Spinal cord (tissue), 9 donors: ENCODE measurements at regions not wholly inside any gene's neighbourhood (a gene's known extent, or its start where the extent isn't known, plus 50 kb on each side); places are given as distances from the start of the nearest gene placed in this dataset.
A peak's percentile ranks its signal among the peaks of the same experiment; 100 is the strongest.

ENCODE experiments used
- DNase-seq, 6 donors: peaks; one replicate each; pipeline versions ENCODE4 v3.0.0 to v3.0.0-alpha.2; 2013 to 2015; ENCODE audit warnings: low spot score in 6 of 6, low read depth in 4 of 6
- H3K27ac ChIP-seq: one replicate; pipeline ENCODE4 v1.5.1; 2013; ENCODE audit warnings: low read depth, low read length, control low read depth
- H3K27me3 ChIP-seq: one replicate; pipeline ENCODE4 v1.6.1; 2013; ENCODE audit warnings: low read length; ENCODE audit not compliant: control insufficient read depth, insufficient read depth
- H3K36me3 ChIP-seq: one replicate; pipeline ENCODE4 v1.6.1; 2013; ENCODE audit warnings: low read length; ENCODE audit not compliant: control insufficient read depth, insufficient read depth
- H3K4me1 ChIP-seq: one replicate; pipeline ENCODE4 v1.6.1; 2013; ENCODE audit warnings: low read length; ENCODE audit not compliant: control insufficient read depth, insufficient read depth
- H3K4me3 ChIP-seq: one replicate; pipeline ENCODE4 v1.5.1; 2013; ENCODE audit warnings: low read depth, low read length, control low read depth
- H3K9me3 ChIP-seq: one replicate; pipeline ENCODE4 v1.6.1; 2013; ENCODE audit warnings: low read length; ENCODE audit not compliant: control insufficient read depth, insufficient read depth
- WGBS: methylation state at CpG from one replicate; pipeline ENCODE4 v1.1.5; 2013; ENCODE audit warnings: missing lambda C conversion rate; ENCODE audit not compliant: insufficient coverage; 5-methylcytosine and 5-hydroxymethylcytosine counted together
- donor health status: healthy.

DNA sequence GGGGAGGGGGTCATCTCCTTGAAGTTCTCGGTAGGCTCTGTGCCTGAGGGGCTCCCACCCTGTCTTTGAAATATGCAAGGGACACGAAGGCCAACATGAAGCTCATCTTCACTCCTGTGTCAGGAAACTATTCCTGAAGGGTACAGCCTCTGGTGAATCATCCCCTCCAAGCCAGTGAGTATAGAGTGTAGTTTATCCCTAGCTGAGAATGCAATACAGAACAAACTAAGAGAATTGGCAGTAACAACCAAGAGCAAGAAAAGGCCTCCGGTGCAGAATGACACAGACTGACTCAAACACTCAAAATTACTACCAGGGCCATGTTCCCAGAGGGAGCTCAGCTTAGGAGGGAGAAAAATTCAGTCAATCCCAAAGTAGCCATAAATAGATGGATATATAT, 413.3 kb downstream of the BCL11A start:
- WGBS = no CpG with 5 or more reads among the region's 3 CpGs
- peak in 1 of 6 donors; percentile 9 for DNase-seq
- H3K4me1 ChIP-seq = peaks cover 6% of the 10 kb centered on the region
- H3K9me3 ChIP-seq = no peaks in the 10 kb centered on the region
- no peak overlapping the region for H3K4me3 ChIP-seq
- no peaks in the 10 kb centered on the region for H3K36me3 ChIP-seq
- H3K27ac ChIP-seq = no peak overlapping the region
- no peaks in the 10 kb centered on the region for H3K27me3 ChIP-seq

DNA sequence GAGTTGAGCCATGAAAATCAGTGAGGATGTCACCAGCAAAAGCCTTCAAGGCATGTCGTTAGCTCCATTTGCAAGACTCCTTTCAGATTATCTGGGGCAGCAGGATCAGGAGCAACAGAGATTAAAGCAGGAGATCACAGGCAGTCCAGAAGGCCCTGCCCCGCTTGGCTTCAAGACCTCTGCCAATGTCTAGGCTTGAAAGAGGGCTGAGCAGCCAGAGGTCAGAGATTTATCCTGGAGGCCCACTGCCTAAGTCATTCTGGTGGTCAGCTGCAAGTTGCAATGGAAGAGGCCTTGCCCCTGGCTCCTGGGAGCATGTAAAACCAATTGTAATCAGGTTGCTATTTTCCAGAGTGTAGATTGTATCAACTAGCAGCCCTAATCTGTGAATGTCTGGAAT, 416.5 kb downstream of the BCL11A start:
- 97% methylated on average over 2 of the region's 2 CpGs for WGBS
- Histone ChIP-seq H3K4me3 (no peak overlapping the region), H3K36me3 (no peaks in the 10 kb centered on the region), H3K4me1 (peaks cover 6% of the 10 kb centered on the region), H3K27me3 (no peaks in the 10 kb centered on the region), H3K27ac (no peak overlapping the region), H3K9me3 (no peaks in the 10 kb centered on the region)
- no peak for DNase-seq

DNA sequence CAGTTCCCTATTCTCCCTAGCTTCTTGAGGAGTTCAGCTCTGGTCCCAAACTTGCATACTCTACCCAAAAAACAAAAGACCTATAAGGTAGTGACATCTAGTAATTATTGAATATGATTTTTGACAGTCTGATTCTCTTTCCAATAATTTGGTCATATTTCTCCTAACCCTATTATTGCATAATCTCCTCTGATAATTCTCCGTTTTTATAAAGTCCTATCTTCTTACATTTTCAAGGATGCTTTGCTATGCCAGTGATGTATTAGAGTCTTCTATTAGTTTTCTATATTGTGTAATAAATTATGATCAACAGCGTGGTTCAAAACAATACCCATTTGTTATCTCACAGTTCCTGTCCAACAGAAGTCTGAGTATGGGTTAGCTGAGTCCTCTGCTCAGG, 426.3 kb downstream of the BCL11A start:
- no CpG with 5 or more reads among the region's 2 CpGs for WGBS
- Histone ChIP-seq H3K4me3 (no peak overlapping the region), H3K9me3 (no peaks in the 10 kb centered on the region), H3K4me1 (no peaks in the 10 kb centered on the region), H3K36me3 (no peaks in the 10 kb centered on the region), H3K27ac (no peak overlapping the region), H3K27me3 (no peaks in the 10 kb centered on the region)
- no peak for DNase-seq

DNA sequence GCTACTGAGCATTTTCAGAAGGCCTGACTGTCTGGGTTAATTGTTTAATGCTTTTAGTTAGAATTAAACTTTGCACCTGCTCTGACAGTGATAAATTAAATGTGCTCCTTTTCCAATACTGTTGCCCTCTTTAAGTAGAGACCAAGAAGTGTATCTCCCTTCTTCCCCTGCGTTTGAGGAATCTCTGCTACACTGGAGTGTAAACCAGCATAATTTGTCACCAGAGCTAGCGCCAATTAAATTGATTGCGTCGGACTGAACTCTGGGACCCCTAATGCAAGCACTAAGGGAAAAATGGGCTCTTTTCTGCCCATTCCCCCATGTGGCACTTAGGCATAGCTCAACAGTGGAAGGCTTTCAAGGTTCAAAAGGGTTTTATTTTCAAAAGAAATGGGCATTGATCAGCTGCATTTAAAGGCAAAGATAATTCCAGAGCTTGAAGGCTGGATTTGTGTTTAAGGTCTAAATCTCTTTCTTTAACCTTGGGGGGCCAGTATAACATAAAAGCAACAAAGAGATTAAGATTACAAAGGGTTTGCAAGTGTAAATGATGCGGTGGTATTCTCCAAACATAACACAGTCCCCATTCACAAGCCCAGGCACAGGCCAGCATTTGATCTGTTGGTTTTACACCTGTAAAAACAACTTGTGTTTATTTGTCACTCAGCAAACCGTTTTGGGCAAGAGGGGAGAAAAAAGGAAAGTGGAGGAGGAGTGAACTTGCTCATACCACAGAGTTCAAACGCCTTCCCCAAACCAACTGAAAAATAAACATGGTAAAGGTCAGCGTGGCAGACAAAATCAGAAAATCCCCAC, 427.6 kb downstream of the BCL11A start:
- no peaks in the 10 kb centered on the region for H3K27me3 ChIP-seq
- WGBS = 48% methylated on average over 6 of the region's 8 CpGs
- H3K4me1 ChIP-seq = no peaks in the 10 kb centered on the region
- H3K4me3 ChIP-seq = no peak overlapping the region
- H3K27ac ChIP-seq = no peak overlapping the region
- peak in 2 of 6 donors; percentile 10 to 41 for DNase-seq
- H3K9me3 ChIP-seq = no peaks in the 10 kb centered on the region
- no peaks in the 10 kb centered on the region for H3K36me3 ChIP-seq

DNA sequence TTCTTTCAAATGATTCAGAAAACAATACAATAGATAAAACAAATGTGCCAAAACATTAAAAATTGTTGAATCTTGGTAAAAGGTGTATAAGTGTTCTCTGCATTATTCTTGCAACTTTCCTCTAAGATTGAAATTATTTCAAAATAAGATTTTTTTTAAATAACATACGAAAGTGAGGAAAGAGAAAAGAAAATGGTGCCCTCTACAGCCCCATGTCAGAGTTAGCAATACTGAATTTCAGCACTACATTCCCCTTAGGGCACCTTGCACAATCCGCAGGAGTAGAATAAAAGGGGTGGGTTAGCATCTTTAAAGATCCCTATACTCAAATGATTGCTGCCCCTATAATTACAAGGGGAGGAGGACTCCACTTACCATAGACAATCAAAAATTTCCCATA, 433.7 kb downstream of the BCL11A start:
- Histone ChIP-seq H3K27ac (no peak overlapping the region), H3K4me1 (no peaks in the 10 kb centered on the region), H3K36me3 (no peaks in the 10 kb centered on the region), H3K27me3 (no peaks in the 10 kb centered on the region), H3K9me3 (peaks cover 2% of the 10 kb centered on the region), H3K4me3 (no peak overlapping the region)
- no CpG with 5 or more reads among the region's 2 CpGs for WGBS
- no peak for DNase-seq

DNA sequence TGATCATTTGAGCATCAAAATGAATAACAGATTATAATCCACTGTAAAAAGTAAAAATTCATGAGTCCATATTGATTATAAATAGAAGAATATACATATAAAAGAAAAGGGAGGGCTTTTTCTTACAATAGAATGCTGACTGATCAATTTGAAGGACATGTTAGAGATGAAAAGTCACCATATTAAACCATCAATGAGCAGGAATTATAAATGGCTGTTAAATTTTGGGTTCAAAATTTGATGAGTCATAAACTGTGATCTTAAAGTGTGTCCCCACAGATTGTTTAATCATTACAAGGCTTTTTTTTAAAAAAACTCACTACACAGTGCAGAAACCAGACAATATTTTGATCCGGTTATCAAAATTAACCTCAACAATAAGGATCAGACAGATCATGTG, 434.5 kb downstream of the BCL11A start:
- H3K4me1 ChIP-seq = no peaks in the 10 kb centered on the region
- WGBS = 100% methylated on average over 1 of the region's 1 CpG
- DNase-seq = no peak
- H3K4me3 ChIP-seq = no peak overlapping the region
- no peaks in the 10 kb centered on the region for H3K27me3 ChIP-seq
- H3K27ac ChIP-seq = no peak overlapping the region
- H3K9me3 ChIP-seq = peaks cover 2% of the 10 kb centered on the region
- no peaks in the 10 kb centered on the region for H3K36me3 ChIP-seq

DNA sequence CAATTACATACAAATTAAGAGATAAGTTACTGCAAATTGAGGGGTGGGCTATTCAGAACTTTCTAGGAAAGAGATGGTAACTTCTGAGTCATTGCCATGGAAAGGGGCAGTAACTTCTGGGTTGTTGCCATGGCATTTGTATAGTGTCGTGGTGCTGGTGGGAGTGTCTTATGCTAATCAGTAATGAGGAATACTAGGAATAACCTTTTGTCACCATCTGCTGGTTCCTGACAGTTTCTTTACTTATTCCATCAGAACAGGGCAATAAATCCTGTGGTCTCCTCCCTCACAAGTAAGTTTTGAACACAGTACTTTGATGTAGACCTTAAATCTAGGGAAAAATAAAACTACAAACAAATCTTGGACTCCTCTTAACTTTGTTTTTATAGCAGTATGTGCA, 435.4 kb downstream of the BCL11A start:
- no peak for DNase-seq
- no peaks in the 10 kb centered on the region for H3K27me3 ChIP-seq
- no peak overlapping the region for H3K27ac ChIP-seq
- no peak overlapping the region for H3K4me3 ChIP-seq
- no CpG with 5 or more reads among the region's 1 CpG for WGBS
- H3K9me3 ChIP-seq = peaks cover 2% of the 10 kb centered on the region
- no peaks in the 10 kb centered on the region for H3K36me3 ChIP-seq
- no peaks in the 10 kb centered on the region for H3K4me1 ChIP-seq

DNA sequence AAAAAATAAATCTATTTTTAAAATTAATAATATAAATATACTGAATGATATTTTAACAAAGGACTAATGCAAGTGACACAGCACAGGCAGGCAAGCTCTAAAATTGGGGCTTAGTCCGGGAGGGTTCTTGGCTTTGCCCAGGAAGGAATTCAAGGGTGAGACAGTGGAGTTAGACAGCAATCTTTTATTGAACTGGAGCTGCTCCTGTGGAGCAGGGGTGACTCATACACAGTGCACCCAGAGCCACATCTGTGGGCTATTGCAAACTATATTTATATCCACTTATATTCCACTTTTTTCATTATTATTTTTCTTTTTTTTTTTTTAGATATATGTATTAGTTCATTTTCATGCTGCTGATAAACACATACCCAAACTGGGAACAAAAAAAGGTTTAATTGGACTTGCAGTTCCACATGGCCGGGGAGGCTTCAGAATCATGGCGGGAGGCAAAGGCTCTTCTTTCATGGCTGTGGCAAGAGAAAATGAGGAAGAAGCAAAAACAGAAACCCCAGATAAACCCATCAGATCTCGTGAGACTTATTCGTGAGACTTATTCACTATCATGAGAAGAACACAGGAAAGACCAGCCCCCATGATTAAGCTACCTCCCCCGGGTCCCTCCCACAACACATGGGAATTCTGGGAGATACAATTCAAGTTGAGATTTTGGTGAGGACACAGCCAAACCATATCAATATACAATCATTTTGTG, 437.1 kb downstream of the BCL11A start:
- no peaks in the 10 kb centered on the region for H3K27me3 ChIP-seq
- no peak overlapping the region for H3K4me3 ChIP-seq
- H3K4me1 ChIP-seq = no peaks in the 10 kb centered on the region
- no CpG with 5 or more reads among the region's 6 CpGs for WGBS
- peaks cover 2% of the 10 kb centered on the region for H3K9me3 ChIP-seq
- H3K36me3 ChIP-seq = no peaks in the 10 kb centered on the region
- no peak overlapping the region for H3K27ac ChIP-seq
- DNase-seq = no peak

DNA sequence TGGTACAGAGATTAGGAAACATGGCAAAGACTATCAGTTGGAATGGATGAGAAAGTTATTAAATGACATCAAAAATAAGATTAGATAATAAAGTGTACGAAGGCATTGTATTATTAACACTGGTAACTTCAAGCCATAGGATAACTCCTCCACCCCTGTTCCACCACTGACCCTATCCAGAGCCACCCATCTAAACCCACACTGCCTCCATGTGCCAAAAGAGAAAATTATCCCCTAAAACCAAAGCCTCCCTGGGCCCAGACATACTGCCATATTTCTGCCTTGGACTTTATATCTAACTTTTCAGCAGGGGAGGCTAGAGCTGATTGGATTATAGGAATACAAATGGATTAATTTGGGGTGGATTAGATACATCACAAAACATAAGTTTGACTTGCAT, 443.7 kb downstream of the BCL11A start:
- Histone ChIP-seq H3K27me3 (no peaks in the 10 kb centered on the region), H3K4me1 (peaks cover 3% of the 10 kb centered on the region), H3K36me3 (no peaks in the 10 kb centered on the region), H3K4me3 (no peak overlapping the region), H3K9me3 (no peaks in the 10 kb centered on the region), H3K27ac (no peak overlapping the region)
- DNase-seq = no peak
- no CpG with 5 or more reads among the region's 1 CpG for WGBS
